Testis (tissue), 2 donors: ENCODE measurements at regions not wholly inside any gene's neighbourhood (a gene's known extent, or its start where the extent isn't known, plus 50 kb on each side); places are given as distances from the start of the nearest gene placed in this dataset.
"Not testable (repeated sequence)": the region's sequence is repeated elsewhere in the genome, so short reads cannot be mapped to it uniquely, and the experiment has no call there.

Experiments
- CTCF ChIP-seq, 3 experiments: fragments of 450-650 bp in 2 of 3; fragments of 200-600 bp in 1 of 3; sonication (generic) in 1 of 3; IDR thresholded peaks; one replicate each; pipeline ENCODE4 v1.5.1; 2016 to 2019; ENCODE audit warnings: antibody characterized with exemption in 3 of 3, mild to moderate bottlenecking in 2 of 3, moderate library complexity in 1 of 3
- POLR2A ChIP-seq: fragments of 450-650 bp; IDR thresholded peaks from one replicate; pipeline ENCODE4 v1.6.1; 2017; ENCODE audit warnings: antibody characterized with exemption, mild to moderate bottlenecking, moderate library complexity

- not testable (repeated sequence) for TF ChIP-seq POLR2A; CTCF (IDR thresholded peaks at IDR 0.05)
Measured at GRCh38 chr5:89630064-89630463, 747.1 kb upstream of the MEF2C start.
